Islet of Langerhans (tissue), 1 donor: ENCODE measurements at regions not wholly inside any gene's neighbourhood (a gene's known extent, or its start where the extent isn't known, plus 50 kb on each side); places are given as distances from the start of the nearest gene placed in this dataset.
"Not testable (repeated sequence)": the region's sequence is repeated elsewhere in the genome, so short reads cannot be mapped to it uniquely, and the experiment has no call there.

Experiments used
- FAIRE-seq: peaks from one replicate; lab custom pipeline; 2011; peaks lifted over from hg19 to GRCh38; lab: Jason Lieb, UNC

GRCh38 chr14:106422066-106422465 is 895.7 kb downstream of the TMEM121 start:
- no peak for FAIRE-seq

- FAIRE-seq = not testable (repeated sequence)
Observed at GRCh38 chr14:106425150-106425549, 898.8 kb downstream of the TMEM121 start.

- FAIRE-seq = no peak
Observed at GRCh38 chr14:106436310-106436905, 910.0 kb downstream of the TMEM121 start.

- no peak for FAIRE-seq
Observed at GRCh38 chr14:106442857-106443256, 916.5 kb downstream of the TMEM121 start.

DNA sequence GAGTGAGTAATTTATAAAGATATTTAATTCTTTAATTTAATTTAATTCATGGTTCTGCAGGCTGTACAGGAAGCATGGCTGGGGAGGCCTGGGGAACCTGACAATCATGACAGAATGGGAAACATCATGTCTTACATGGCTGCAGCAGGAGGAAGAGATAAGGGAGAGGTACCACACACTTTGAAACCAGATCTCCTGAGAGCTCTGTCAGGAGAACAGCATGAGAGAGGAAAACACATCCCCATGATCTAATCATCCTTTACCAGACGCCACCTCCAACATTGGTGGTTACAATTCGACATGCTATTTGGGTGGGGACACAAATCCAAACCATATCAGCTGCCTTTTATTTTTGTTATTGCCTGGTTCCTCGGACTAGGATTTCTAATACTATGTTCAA is 928.6 kb downstream of the TMEM121 start:
- FAIRE-seq = no peak

GRCh38 chr14:106459971-106460730 is 933.8 kb downstream of the TMEM121 start:
- no peak for FAIRE-seq

DNA sequence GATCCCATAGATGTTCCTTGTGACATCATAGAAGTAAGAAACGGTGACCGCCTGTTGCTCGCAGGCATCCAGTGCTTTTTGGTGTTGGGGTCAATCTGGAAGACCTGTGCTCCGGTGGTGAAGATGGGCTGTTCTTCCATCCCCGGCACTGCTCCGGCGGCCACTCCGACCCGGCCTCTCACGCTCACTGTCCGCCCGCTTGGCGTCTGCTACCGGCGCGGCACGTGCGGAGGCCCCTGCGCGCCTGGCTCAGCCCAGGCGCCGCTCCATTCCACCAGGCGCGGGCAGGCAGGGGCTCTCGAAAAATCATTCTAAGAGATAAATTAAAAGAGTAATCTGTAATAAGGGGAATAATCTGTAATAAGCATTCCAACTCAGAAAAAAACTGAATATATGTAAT is 934.5 kb downstream of the TMEM121 start:
- FAIRE-seq = no peak

DNA sequence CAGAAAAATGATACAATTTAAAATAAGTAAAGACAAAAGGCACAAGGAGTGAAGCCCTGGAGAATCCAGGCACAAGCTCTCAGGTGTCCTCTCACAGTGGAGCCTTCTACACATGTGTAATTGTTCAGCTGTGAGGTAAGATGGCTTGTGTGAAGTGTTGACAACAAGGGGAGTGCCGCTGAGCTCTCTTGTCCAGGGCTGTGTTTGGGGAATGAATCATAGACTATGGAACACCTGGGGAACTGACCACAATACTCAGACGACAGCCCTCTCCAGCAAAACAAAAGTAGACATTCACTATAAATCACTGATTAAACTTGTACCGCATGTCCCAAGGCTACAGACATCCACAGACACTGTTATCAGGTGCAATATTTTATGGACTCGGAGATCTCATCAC is 940.1 kb downstream of the TMEM121 start:
- not testable (repeated sequence) for FAIRE-seq

DNA sequence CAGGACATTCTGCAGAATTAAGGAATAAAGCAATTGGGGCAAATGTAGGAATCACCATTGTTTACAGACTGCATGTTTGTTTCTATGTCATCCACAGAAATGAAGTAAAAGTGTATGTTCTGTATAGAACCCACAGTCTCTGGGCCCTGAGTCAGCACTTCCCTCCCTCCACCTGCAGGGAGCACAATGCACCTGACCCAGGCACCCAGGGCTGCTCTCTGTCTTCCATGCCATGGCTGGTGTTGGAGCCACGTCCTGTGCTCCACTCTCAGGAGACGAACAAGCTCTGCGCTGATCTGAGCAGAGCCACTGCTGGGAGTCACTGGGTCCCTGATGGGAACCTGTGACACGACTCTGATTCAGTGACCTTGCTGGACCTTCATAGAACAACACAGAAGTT is 942.5 kb downstream of the TMEM121 start:
- FAIRE-seq = not testable (repeated sequence)

DNA sequence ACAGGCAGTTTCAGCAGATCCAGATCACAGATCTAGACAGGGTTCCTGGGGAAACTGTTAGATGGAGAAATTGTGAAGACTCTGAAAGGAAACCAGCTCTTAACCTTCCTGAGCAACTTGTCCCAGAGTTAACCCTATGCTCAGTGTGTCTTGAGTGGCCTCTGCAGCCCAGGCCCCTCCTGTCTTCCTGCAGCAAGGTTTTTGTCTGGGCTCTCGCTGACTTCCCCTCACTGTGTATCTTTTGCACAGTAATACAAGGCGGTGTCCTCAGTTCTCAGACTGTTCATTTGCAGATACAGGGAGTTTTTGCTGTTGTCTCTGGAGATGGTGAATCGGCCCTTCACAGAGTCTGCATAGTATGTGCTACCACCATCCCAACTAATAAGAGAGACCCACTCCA is 943.6 kb downstream of the TMEM121 start:
- FAIRE-seq = not testable (repeated sequence)

DNA sequence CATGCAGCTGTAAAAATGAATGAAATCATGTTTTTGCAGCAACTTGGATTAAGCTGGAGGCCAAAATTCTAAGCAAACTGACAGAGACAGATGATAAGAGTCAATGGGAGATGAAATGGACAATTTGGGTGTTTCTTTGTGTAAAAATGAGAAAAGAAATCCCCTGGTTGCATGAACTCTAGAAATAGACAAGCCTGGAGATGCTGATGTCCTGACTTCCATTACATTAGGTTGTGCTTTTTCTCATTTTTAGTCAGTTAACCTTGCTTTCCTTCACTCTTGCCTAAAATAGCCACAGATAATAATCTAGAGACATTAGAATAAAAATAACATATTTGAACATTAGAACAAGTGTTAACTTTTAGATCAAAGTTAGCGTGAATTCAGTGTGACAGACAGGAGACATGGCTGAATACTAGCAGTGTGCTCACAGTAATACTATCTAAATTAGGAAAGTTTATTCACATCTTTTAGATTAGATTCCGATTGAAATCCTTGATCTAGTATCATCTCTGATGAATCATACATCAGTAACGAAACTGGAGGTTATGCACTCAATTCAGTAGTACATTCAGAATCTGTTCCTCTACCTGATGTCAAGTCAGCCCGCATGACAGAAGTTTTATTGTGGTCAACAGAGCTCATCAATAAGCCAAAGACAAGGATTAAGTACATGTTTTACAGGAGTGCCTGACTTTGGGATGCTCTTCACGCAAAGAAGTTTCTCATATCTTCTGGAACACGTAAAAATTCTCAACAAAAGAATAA is 948.1 kb downstream of the TMEM121 start:
- not testable (repeated sequence) for FAIRE-seq

GRCh38 chr14:106475214-106475613 is 948.8 kb downstream of the TMEM121 start:
- not testable (repeated sequence) for FAIRE-seq

- FAIRE-seq = not testable (repeated sequence)
Observed at GRCh38 chr14:106477600-106477999, 951.2 kb downstream of the TMEM121 start.

DNA sequence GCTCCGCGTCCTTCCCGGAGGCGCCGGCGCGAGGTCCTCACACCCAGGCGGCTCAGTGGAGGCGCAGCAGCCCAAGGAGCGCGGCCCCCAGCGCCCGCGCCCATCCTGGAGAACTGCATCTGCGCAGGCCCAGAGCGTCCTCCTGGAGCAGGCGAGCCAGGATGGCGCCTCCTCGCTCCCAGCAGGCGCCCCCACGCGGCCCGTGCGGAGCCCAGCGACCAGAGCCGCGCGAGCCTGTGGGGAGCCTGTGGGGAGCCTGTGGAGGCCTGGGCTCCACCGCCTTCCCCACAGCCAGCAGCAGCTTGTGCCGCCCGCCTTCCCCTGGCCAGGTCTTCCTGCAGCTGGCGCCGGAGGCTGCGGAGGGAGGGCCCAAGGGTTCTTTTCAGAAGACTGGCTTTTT is 953.9 kb downstream of the TMEM121 start:
- FAIRE-seq = not testable (repeated sequence)

GRCh38 chr14:106482213-106482612 is 955.8 kb downstream of the TMEM121 start:
- not testable (repeated sequence) for FAIRE-seq

- no peak for FAIRE-seq
Observed at GRCh38 chr14:106487600-106487999, 961.2 kb downstream of the TMEM121 start.

GRCh38 chr14:106488291-106488690 is 961.9 kb downstream of the TMEM121 start:
- FAIRE-seq = no peak

- FAIRE-seq = no peak
Observed at GRCh38 chr14:106489112-106489881, 962.9 kb downstream of the TMEM121 start.

DNA sequence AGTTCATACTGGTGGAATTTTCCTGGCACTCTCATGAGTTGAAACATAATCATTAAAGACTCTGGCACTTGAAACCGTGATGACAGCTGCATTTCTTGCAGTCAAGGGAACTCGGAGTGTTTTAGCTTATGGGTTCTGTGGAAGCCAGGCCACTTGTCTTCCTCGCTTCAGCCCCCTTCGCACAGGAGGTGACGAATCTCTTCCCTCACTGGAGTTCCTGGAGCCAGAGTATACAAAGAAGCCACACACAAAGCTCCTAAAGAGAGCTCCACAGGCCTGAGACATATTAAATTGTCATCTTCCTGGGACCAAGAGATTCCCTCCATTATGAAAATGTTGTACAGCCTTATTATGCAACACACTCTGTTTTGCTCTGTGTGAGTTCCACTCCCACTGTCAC is 964.1 kb downstream of the TMEM121 start:
- no peak for FAIRE-seq

DNA sequence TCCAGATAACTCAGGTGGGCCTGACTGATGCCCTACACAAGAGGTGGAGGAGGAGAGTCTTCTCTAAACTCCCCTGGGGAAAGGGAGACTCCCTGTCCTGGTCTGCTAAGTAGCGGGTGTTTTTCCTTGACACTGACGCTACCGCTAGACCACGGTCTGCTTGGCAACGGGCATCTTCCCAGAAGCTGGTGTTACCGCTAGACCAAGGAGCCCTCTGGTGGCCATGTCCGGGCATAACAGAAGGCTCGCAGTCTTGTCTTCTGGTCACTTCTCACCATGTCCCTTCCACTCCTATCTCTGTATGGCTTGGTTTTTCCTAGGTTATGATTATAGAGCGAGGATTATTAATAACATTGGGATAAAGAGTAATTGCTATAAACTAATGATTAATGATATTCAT is 965.5 kb downstream of the TMEM121 start:
- FAIRE-seq = no peak

GRCh38 chr14:106493962-106494823 is 967.8 kb downstream of the TMEM121 start:
- FAIRE-seq = no peak
